ENCODE measurements at regions not wholly inside any gene's neighbourhood (a gene's known extent, or its start where the extent isn't known, plus 50 kb on each side); places are given as distances from the start of the nearest gene placed in this dataset.

DNA sequence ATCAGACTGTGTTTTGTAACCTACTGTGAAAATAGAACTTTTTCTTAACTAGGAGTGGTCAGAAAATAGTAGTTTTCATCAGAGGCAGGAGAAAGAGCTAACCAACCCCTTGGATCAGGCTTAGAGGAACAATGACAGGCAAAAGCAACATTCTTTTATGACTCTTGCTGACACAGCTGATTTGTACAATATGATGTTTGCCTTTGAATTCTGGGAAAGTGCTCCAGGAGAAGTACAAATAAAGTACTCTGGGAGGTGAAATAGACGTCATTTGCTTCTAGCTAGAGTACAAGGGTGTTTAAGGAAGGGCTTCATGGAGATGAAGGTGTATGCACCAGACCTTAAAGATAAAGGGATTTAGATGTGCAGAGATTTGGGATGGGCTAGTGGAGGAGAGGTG, 75.1 kb upstream of the KIAA1217 start:
- peaks cover 0 to 4% (median 0%) of the 10 kb centered on the region in 5 donors for H3K4me1 ChIP-seq (ENCODE audit: control insufficient read depth in 5 of 5, insufficient read depth in 5 of 5, low read length in 5 of 5)
- no peak overlapping the region for H3K4me3 ChIP-seq (ENCODE audit: low read depth in 1 of 5, low read length in 5 of 5)
- H3K27ac ChIP-seq (ENCODE audit: low read depth, low read length), result no peak overlapping the region
- H3K27me3 ChIP-seq (ENCODE audit: control insufficient read depth in 5 of 5, insufficient read depth in 4 of 5, low read length in 5 of 5), result no peaks in the 10 kb centered on the region
- no peaks in the 10 kb centered on the region for H3K36me3 ChIP-seq (ENCODE audit: control insufficient read depth in 5 of 5, insufficient read depth in 5 of 5, low read length in 5 of 5)
- no peak overlapping the region for H3K9ac ChIP-seq (ENCODE audit: low read length in 5 of 5)
- H3K9me3 ChIP-seq (ENCODE audit: control insufficient read depth in 5 of 5, low read length in 5 of 5), result no peaks in the 10 kb centered on the region

DNA sequence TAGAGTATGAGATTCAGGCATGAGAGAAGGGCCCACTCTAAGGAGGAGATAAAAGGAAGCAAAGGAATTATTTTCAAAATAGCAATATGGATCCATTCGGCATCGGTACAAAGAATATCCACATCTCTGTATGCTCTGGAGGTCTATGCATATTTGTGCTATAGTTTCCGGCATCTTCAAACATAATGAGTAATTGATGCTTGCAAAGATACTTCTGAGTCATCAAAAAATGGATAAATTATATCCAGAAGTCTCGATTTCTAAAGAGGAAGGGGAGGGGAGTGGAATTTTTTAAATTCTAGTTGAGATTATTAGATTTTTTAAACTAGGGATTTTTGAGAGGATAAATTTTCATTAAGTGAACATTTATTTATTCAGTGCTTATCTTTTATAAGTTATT, 72.9 kb upstream of the KIAA1217 start:
- no peaks in the 10 kb centered on the region for H3K36me3 ChIP-seq (ENCODE audit: control insufficient read depth in 5 of 5, insufficient read depth in 5 of 5, low read length in 5 of 5)
- no peak overlapping the region for H3K27ac ChIP-seq (ENCODE audit: low read depth, low read length)
- no peak overlapping the region for H3K4me3 ChIP-seq (ENCODE audit: low read depth in 1 of 5, low read length in 5 of 5)

DNA sequence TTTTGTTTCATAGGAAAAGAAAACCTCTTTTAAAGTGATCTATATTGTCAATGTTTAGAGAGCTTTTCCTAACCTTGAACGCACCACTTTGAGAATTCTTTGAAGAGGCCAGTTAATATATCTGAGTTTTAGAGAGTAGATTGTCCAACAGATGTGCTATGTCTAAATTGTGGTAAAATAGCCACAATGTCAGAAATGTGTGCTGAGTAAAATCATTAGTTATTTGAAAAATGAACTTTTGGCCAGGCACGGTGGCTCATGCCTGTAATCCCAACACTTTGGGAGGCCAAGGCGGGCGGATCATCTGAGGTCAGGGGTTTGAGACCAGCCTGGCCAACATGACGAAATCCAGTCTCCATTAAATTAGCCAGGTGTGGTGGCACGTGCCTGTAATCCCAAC, 61.6 kb upstream of the KIAA1217 start:
- Histone ChIP-seq H3K4me3 (ENCODE audit: low read depth in 1 of 5, low read length in 5 of 5) (no peak overlapping the region), H3K27me3 (ENCODE audit: control insufficient read depth in 5 of 5, insufficient read depth in 4 of 5, low read length in 5 of 5) (no peaks in the 10 kb centered on the region), H3K4me1 (ENCODE audit: control insufficient read depth in 5 of 5, insufficient read depth in 5 of 5, low read length in 5 of 5) (peaks cover 0 to 17% (median 10%) of the 10 kb centered on the region in 5 donors), H3K9ac (ENCODE audit: low read length in 5 of 5) (no peak overlapping the region), H3K9me3 (ENCODE audit: control insufficient read depth in 5 of 5, low read length in 5 of 5) (no peaks in the 10 kb centered on the region), H3K27ac (ENCODE audit: low read depth, low read length) (no peak overlapping the region), H3K36me3 (ENCODE audit: control insufficient read depth in 5 of 5, insufficient read depth in 5 of 5, low read length in 5 of 5) (no peaks in the 10 kb centered on the region)

More for the DNA sequence above, 72.9 kb upstream of the KIAA1217 start:
- H3K9ac ChIP-seq (ENCODE audit: low read length in 5 of 5), result no peak overlapping the region
- no peaks in the 10 kb centered on the region for H3K27me3 ChIP-seq (ENCODE audit: control insufficient read depth in 5 of 5, insufficient read depth in 4 of 5, low read length in 5 of 5)
- H3K9me3 ChIP-seq (ENCODE audit: control insufficient read depth in 5 of 5, low read length in 5 of 5), result peaks cover 0 to 7% (median 6%) of the 10 kb centered on the region in 5 donors
- H3K4me1 ChIP-seq (ENCODE audit: control insufficient read depth in 5 of 5, insufficient read depth in 5 of 5, low read length in 5 of 5), result no peaks in the 10 kb centered on the region

DNA sequence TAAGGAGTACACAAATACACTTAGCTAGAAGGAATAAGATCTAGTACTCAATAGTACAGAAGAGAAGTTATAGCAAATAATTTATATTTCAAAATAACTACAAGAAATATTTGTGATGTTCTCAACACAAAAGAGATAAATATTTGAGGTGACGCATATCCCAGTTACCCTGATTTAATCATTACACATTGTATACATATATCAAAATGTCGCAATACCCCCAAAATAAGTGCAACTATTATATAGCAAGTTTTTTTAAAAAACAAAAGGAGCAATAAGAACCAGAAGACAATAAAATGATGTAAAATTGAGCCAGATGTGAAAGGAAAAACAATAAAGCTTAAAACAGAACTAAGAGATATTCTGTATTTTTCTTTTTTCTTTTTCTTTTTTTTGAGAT, 59.3 kb upstream of the KIAA1217 start:
- H3K4me3 ChIP-seq (ENCODE audit: low read depth in 1 of 5, low read length in 5 of 5), result no peak overlapping the region
- no peaks in the 10 kb centered on the region for H3K27me3 ChIP-seq (ENCODE audit: control insufficient read depth in 5 of 5, insufficient read depth in 4 of 5, low read length in 5 of 5)
- H3K9ac ChIP-seq (ENCODE audit: low read length in 5 of 5), result no peak overlapping the region
- H3K27ac ChIP-seq (ENCODE audit: low read depth, low read length), result no peak overlapping the region
- no peaks in the 10 kb centered on the region for H3K9me3 ChIP-seq (ENCODE audit: control insufficient read depth in 5 of 5, low read length in 5 of 5)
- peaks cover 0 to 11% (median 7%) of the 10 kb centered on the region in 5 donors for H3K4me1 ChIP-seq (ENCODE audit: control insufficient read depth in 5 of 5, insufficient read depth in 5 of 5, low read length in 5 of 5)
- no peaks in the 10 kb centered on the region for H3K36me3 ChIP-seq (ENCODE audit: control insufficient read depth in 5 of 5, insufficient read depth in 5 of 5, low read length in 5 of 5)

- no peaks in the 10 kb centered on the region for H3K36me3 ChIP-seq (ENCODE audit: control insufficient read depth in 5 of 5, insufficient read depth in 5 of 5, low read length in 5 of 5)
- H3K9me3 ChIP-seq (ENCODE audit: control insufficient read depth in 5 of 5, low read length in 5 of 5), result peaks cover 0 to under 1% (median 0%) of the 10 kb centered on the region in 5 donors
- H3K4me3 ChIP-seq (ENCODE audit: low read depth in 1 of 5, low read length in 5 of 5), result no peak overlapping the region
- H3K4me1 ChIP-seq (ENCODE audit: control insufficient read depth in 5 of 5, insufficient read depth in 5 of 5, low read length in 5 of 5), result peaks cover 0 to 7% (median 5%) of the 10 kb centered on the region in 5 donors
- H3K27me3 ChIP-seq (ENCODE audit: control insufficient read depth in 5 of 5, insufficient read depth in 4 of 5, low read length in 5 of 5), result no peaks in the 10 kb centered on the region
- H3K9ac ChIP-seq (ENCODE audit: low read length in 5 of 5), result no peak overlapping the region
- H3K27ac ChIP-seq (ENCODE audit: low read depth, low read length), result no peak overlapping the region
Measured at GRCh38 chr10:24150853-24151252, 58.1 kb upstream of the KIAA1217 start.

- Histone ChIP-seq H3K4me1 (ENCODE audit: control insufficient read depth in 5 of 5, insufficient read depth in 5 of 5, low read length in 5 of 5) (peaks cover 0 to 7% (median 5%) of the 10 kb centered on the region in 5 donors), H3K27me3 (ENCODE audit: control insufficient read depth in 5 of 5, insufficient read depth in 4 of 5, low read length in 5 of 5) (no peaks in the 10 kb centered on the region), H3K9me3 (ENCODE audit: control insufficient read depth in 5 of 5, low read length in 5 of 5) (peaks cover 0 to 8% (median 6%) of the 10 kb centered on the region in 5 donors), H3K36me3 (ENCODE audit: control insufficient read depth in 5 of 5, insufficient read depth in 5 of 5, low read length in 5 of 5) (peaks cover 0 to 3% (median 0%) of the 10 kb centered on the region in 5 donors), H3K4me3 (ENCODE audit: low read depth in 1 of 5, low read length in 5 of 5) (no peak overlapping the region), H3K27ac (ENCODE audit: low read depth, low read length) (no peak overlapping the region), H3K9ac (ENCODE audit: low read length in 5 of 5) (no peak overlapping the region)
Measured at GRCh38 chr10:24152270-24152669, 56.7 kb upstream of the KIAA1217 start.

DNA sequence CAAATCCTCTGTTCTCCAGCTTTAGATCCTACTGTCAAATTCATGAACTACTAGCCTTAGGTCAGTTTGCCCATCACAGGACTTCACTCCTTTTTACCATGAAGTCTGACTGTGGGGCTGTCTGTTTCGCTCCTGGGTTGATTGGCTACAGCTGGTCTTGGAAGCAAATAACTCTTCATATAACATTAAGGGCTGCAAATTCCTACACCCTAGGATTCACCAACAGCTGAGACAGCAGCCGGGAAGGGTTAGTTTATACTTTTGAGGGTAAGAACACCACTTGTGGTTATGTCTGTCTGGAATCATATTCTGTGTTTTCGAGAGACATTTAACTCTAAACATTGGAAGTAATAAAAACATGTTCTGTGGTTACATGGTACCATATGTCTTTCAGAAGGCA, 55.9 kb upstream of the KIAA1217 start:
- Histone ChIP-seq H3K36me3 (ENCODE audit: control insufficient read depth in 5 of 5, insufficient read depth in 5 of 5, low read length in 5 of 5) (peaks cover 0 to 3% (median 0%) of the 10 kb centered on the region in 5 donors), H3K9ac (ENCODE audit: low read length in 5 of 5) (no peak overlapping the region), H3K9me3 (ENCODE audit: control insufficient read depth in 5 of 5, low read length in 5 of 5) (peaks cover 0 to 14% (median 6%) of the 10 kb centered on the region in 5 donors), H3K27me3 (ENCODE audit: control insufficient read depth in 5 of 5, insufficient read depth in 4 of 5, low read length in 5 of 5) (no peaks in the 10 kb centered on the region), H3K4me1 (ENCODE audit: control insufficient read depth in 5 of 5, insufficient read depth in 5 of 5, low read length in 5 of 5) (peaks cover 0 to 7% (median 5%) of the 10 kb centered on the region in 5 donors), H3K4me3 (ENCODE audit: low read depth in 1 of 5, low read length in 5 of 5) (no peak overlapping the region), H3K27ac (ENCODE audit: low read depth, low read length) (no peak overlapping the region)

GRCh38 chr10:24153537-24153936, 55.4 kb upstream of the KIAA1217 start:
- Histone ChIP-seq H3K9me3 (ENCODE audit: control insufficient read depth in 5 of 5, low read length in 5 of 5) (peaks cover 0 to 16% (median 6%) of the 10 kb centered on the region in 5 donors), H3K36me3 (ENCODE audit: control insufficient read depth in 5 of 5, insufficient read depth in 5 of 5, low read length in 5 of 5) (peaks cover 0 to 3% (median 0%) of the 10 kb centered on the region in 5 donors), H3K4me3 (ENCODE audit: low read depth in 1 of 5, low read length in 5 of 5) (no peak overlapping the region), H3K27me3 (ENCODE audit: control insufficient read depth in 5 of 5, insufficient read depth in 4 of 5, low read length in 5 of 5) (no peaks in the 10 kb centered on the region), H3K27ac (ENCODE audit: low read depth, low read length) (no peak overlapping the region), H3K4me1 (ENCODE audit: control insufficient read depth in 5 of 5, insufficient read depth in 5 of 5, low read length in 5 of 5) (peaks cover 0 to 7% (median 5%) of the 10 kb centered on the region in 5 donors), H3K9ac (ENCODE audit: low read length in 5 of 5) (no peak overlapping the region)

DNA sequence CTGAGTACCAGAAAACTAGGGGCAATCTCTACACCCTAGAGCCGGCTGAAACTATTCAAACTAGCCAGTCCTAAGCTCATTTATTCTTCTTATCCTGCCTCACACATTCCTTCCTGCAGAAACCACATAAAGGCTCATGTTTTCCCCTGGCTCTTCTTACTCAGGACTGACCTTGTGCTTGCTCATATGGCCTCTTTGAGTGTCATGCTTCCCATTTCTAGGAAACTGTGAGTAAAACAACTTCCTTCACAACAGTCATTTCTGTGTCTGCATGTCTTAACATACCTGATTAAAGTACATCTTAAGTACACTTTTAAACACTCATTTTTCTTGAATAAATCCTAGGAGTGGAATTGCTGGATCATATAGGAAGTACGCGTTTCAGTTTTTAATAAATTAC, 52.3 kb upstream of the KIAA1217 start:
- H3K9ac ChIP-seq (ENCODE audit: low read length in 5 of 5), result no peak overlapping the region
- H3K27ac ChIP-seq (ENCODE audit: low read depth, low read length), result no peak overlapping the region
- no peaks in the 10 kb centered on the region for H3K4me1 ChIP-seq (ENCODE audit: control insufficient read depth in 5 of 5, insufficient read depth in 5 of 5, low read length in 5 of 5)

GRCh38 chr10:24157567-24157966, 51.4 kb upstream of the KIAA1217 start:
- Histone ChIP-seq H3K9ac (ENCODE audit: low read length in 5 of 5) (no peak overlapping the region), H3K4me3 (ENCODE audit: low read depth in 1 of 5, low read length in 5 of 5) (no peak overlapping the region), H3K9me3 (ENCODE audit: control insufficient read depth in 5 of 5, low read length in 5 of 5) (peaks cover 0 to 16% (median 6%) of the 10 kb centered on the region in 5 donors), H3K36me3 (ENCODE audit: control insufficient read depth in 5 of 5, insufficient read depth in 5 of 5, low read length in 5 of 5) (peaks cover 0 to 3% (median 0%) of the 10 kb centered on the region in 5 donors), H3K27ac (ENCODE audit: low read depth, low read length) (no peak overlapping the region), H3K27me3 (ENCODE audit: control insufficient read depth in 5 of 5, insufficient read depth in 4 of 5, low read length in 5 of 5) (no peaks in the 10 kb centered on the region), H3K4me1 (ENCODE audit: control insufficient read depth in 5 of 5, insufficient read depth in 5 of 5, low read length in 5 of 5) (no peaks in the 10 kb centered on the region)

More for the DNA sequence above, 52.3 kb upstream of the KIAA1217 start:
- Histone ChIP-seq H3K4me3 (ENCODE audit: low read depth in 1 of 5, low read length in 5 of 5) (no peak overlapping the region), H3K27me3 (ENCODE audit: control insufficient read depth in 5 of 5, insufficient read depth in 4 of 5, low read length in 5 of 5) (no peaks in the 10 kb centered on the region), H3K36me3 (ENCODE audit: control insufficient read depth in 5 of 5, insufficient read depth in 5 of 5, low read length in 5 of 5) (peaks cover 0 to 3% (median 0%) of the 10 kb centered on the region in 5 donors), H3K9me3 (ENCODE audit: control insufficient read depth in 5 of 5, low read length in 5 of 5) (peaks cover 0 to 16% (median 6%) of the 10 kb centered on the region in 5 donors)

All from subcutaneous abdominal adipose tissue (tissue), 5 donors.